K562 (cell line): ENCODE measurements at regions not wholly inside any gene's neighbourhood (a gene's known extent, or its start where the extent isn't known, plus 50 kb on each side); places are given as distances from the start of the nearest gene placed in this dataset.

ENCODE experiments used
- ATF6 ChIP-seq: sonication (generic); formaldehyde crosslinking; IDR thresholded peaks from 2 replicates; pipeline ENCODE4 v1.4.0; 2020; ENCODE audit warnings: mild to moderate bottlenecking, missing genetic modification reagents
- CSDE1 ChIP-seq, 2 experiments: fragments of 450-650 bp; IDR thresholded peaks; 2 replicates each; pipeline ENCODE4 v1.6.1; 2016; ENCODE audit warnings: mild to moderate bottlenecking in 1 of 2
- RREB1 ChIP-seq: fragments of 250-450 bp; sonication (Bioruptor Pico); IDR thresholded peaks from 2 replicates; pipeline ENCODE4 v1.4.0; 2020
- SNAPC5 ChIP-seq: fragments of 250-450 bp; sonication (Bioruptor Pico); IDR thresholded peaks from 2 replicates; pipeline ENCODE4 v1.8.0; 2021; ENCODE audit warnings: moderate library complexity, mild to moderate bottlenecking, inconsistent platforms
- THRAP3 ChIP-seq: fragments of 450-650 bp; IDR thresholded peaks from 2 replicates; pipeline ENCODE4 v1.6.1; 2016; ENCODE audit warnings: mild to moderate bottlenecking, inconsistent platforms, borderline replicate concordance
- ZNF655 ChIP-seq: fragments of 250-450 bp; sonication (Bioruptor Pico); IDR thresholded peaks from 2 replicates; pipeline ENCODE4 v1.5.0; 2021

- TF ChIP-seq RREB1 (no peak), THRAP3 (no peak), ATF6 (CRISPR knock-in tag) (no peak), CSDE1 (IDR thresholded peaks at IDR 0.05) (no peak), SNAPC5 (no peak), ZNF655 (CRISPR knock-in tag) (no peak)
Measured at GRCh38 chr6:98525860-98526259, 308.5 kb upstream of the POU3F2 start (continued).
